HepG2 (cell line): ENCODE measurements at regions not wholly inside any gene's neighbourhood (a gene's known extent, or its start where the extent isn't known, plus 50 kb on each side); places are given as distances from the start of the nearest gene placed in this dataset.

ENCODE experiments used
- ATAC-seq: fragments of 200-7000 bp; cut with Tn5 transposase; 3 replicates; pipeline ENCODE4 v1.9.1; 2020; ENCODE audit warnings: mild to moderate bottlenecking, moderate library complexity
- BruUV-seq: library from RNA; stranded (reverse); fragments of 400-500 nt; replicated peaks from 2 replicates; lab custom pipeline; 2021; lab: Mats Ljungman, UMichigan
- CTCF ChIA-PET: fragments of 300-600 bp; formaldehyde crosslinking; extraction: SDS; loops from one replicate; lab custom pipeline; 2021; ENCODE audit warnings: low total read pairs, inconsistent platforms, low intra/inter-chr PET ratio; lab: Yijun Ruan, JAX
- POLR2A ChIA-PET: fragments of 350-600 bp; sonication (Branson Sonifier 250); formaldehyde crosslinking; loops from one replicate; lab custom pipeline; 2020; ENCODE audit warnings: antibody characterized with exemption, inconsistent platforms; lab: Yijun Ruan, JAX
- DNase-seq: peaks from one replicate; pipeline ENCODE4 v3.0.0-alpha.2; 2015; ENCODE audit warnings: low spot score
- FAIRE-seq: peaks from 3 replicates; lab custom pipeline; 2011; peaks lifted over from hg19 to GRCh38; lab: Jason Lieb, UNC
- H2AFZ ChIP-seq: one replicate; pipeline ENCODE4 v1.6.1; 2011; ENCODE audit warnings: low read length, inconsistent platforms
- H3K27ac ChIP-seq: fragments of 300-600 bp; 3 replicates; pipeline ENCODE4 v1.8.0; 2011; ENCODE audit warnings: mixed run types, mild to moderate bottlenecking, mixed read lengths, low read length, inconsistent platforms; ENCODE audit not compliant: insufficient read depth; ENCODE audit errors: extremely low read length
- H3K27me3 ChIP-seq, 2 experiments: fragments of 200-600 bp in 1 of 2; 2 replicates in 1 of 2; 3 replicates in 1 of 2; pipeline versions ENCODE4 v1.6.0 to v1.8.0; 2011; ENCODE audit warnings: low read length in 2 of 2, mild to moderate bottlenecking in 2 of 2, moderate library complexity in 2 of 2, inconsistent platforms in 1 of 2; ENCODE audit not compliant: insufficient read depth in 2 of 2, control insufficient read depth in 1 of 2
- H3K36me3 ChIP-seq, 2 experiments: fragments of 200-600 bp in 1 of 2; replicated peaks in 1 of 2; 2 replicates in 1 of 2; 3 replicates in 1 of 2; pipeline versions ENCODE4 v1.5.1 to v1.8.0; 2011; ENCODE audit warnings: low read length in 2 of 2, inconsistent platforms in 1 of 2; ENCODE audit not compliant: insufficient read depth in 2 of 2, control insufficient read depth in 1 of 2
- H3K4me1 ChIP-seq: 2 replicates; pipeline ENCODE4 v1.5.1; 2012; ENCODE audit warnings: low read length, inconsistent platforms; ENCODE audit not compliant: insufficient read depth
- H3K4me2 ChIP-seq: 2 replicates; pipeline ENCODE4 v1.6.0; 2011; ENCODE audit warnings: low read depth, low read length, inconsistent platforms
- H3K4me3 ChIP-seq, 3 experiments: fragments of 200-600 bp in 1 of 3; sonication (generic), shearing (Covaris generic) in 1 of 3; replicated peaks in 1 of 3; 2 replicates each; pipeline ENCODE4 v1.5.1; 2011 to 2016; ENCODE audit warnings: low read length in 3 of 3, inconsistent platforms in 2 of 3, low read depth in 2 of 3, mild to moderate bottlenecking in 2 of 3, control low read depth in 1 of 3, mixed read lengths in 1 of 3; ENCODE audit not compliant: insufficient read depth in 1 of 3
- H3K79me2 ChIP-seq: one replicate; pipeline ENCODE4 v1.6.1; 2011; ENCODE audit warnings: low read length, inconsistent platforms; ENCODE audit not compliant: insufficient read depth
- H3K9ac ChIP-seq: 2 replicates; pipeline ENCODE4 v1.6.0; 2011; ENCODE audit warnings: mild to moderate bottlenecking, low read depth, low read length, inconsistent platforms; ENCODE audit not compliant: insufficient read depth
- H3K9me3 ChIP-seq: 2 replicates; pipeline ENCODE4 v1.5.1; 2012; ENCODE audit warnings: mild to moderate bottlenecking, low read length
- H4K20me1 ChIP-seq: 2 replicates; pipeline ENCODE4 v1.6.0; 2011; ENCODE audit warnings: inconsistent platforms, mild to moderate bottlenecking, low read length, moderate library complexity; ENCODE audit not compliant: insufficient read depth
- CREB1 ChIP-seq, 2 experiments: fragments of 450-650 bp in 1 of 2; IDR thresholded peaks; 2 replicates each; pipeline ENCODE4 v1.6.1; 2016 to 2017; ENCODE audit warnings: control low read depth in 1 of 2, mild to moderate bottlenecking in 1 of 2, missing compliant biosample characterization in 1 of 2, missing genetic modification characterization in 1 of 2
- MTF2 ChIP-seq: sonication (generic); formaldehyde crosslinking; IDR thresholded peaks from 2 replicates; pipeline ENCODE4 v1.5.0; 2020; ENCODE audit warnings: missing genetic modification reagents, borderline replicate concordance
- ZNF121 ChIP-seq: sonication (generic); formaldehyde crosslinking; IDR thresholded peaks from 2 replicates; pipeline ENCODE4 v1.5.0; 2020; ENCODE audit warnings: mild to moderate bottlenecking, missing genetic modification reagents
- WGBS: methylation state at CpG from one replicate; pipeline ENCODE4 v1.1.6; 2017; ENCODE audit warnings: low lambda C conversion rate; 5-methylcytosine and 5-hydroxymethylcytosine counted together
- in situ Hi-C: cut with HindIII; loops from 2 replicates; pipeline ENCODE4 v1.10.0; 2017; ENCODE audit warnings: low pct_unique_long_range_greater_than_20kb; ENCODE audit not compliant: extremely low pct_ligation_motif_present
- intact Hi-C: fragments of 100-400 bp; cut with micrococcal nuclease; formaldehyde crosslinking; loops from one replicate; pipeline ENCODE4 v1.10.0; 2022; ENCODE audit not compliant: unreplicated experiment
- TF ChIP-seq, protein P1 (sequence below), 2 experiments: IDR thresholded peaks; 2 replicates each; pipeline ENCODE4 v1.6.1; 2011 to 2012; ENCODE audit warnings: low read length in 2 of 2, borderline replicate concordance in 1 of 2, low read depth in 1 of 2, mild to moderate bottlenecking in 1 of 2, moderate library complexity in 1 of 2

- in situ Hi-C loops (no loop called here), intact Hi-C loops (no loop called here)
- WGBS, result 47% methylated on average over 11 of the region's 11 CpGs
- Histone ChIP-seq H3K4me1 (no peaks in the 10 kb centered on the region), H3K79me2 (no peaks in the 10 kb centered on the region), H3K9me3 (no peaks in the 10 kb centered on the region), H3K9ac (no peak overlapping the region), H3K4me2 (no peak overlapping the region), H4K20me1 (no peaks in the 10 kb centered on the region), H2AFZ (no peak overlapping the region), H3K27me3 (peaks cover 0 to 59% of the 10 kb centered on the region in 2 experiments), H3K36me3 (no peaks in the 10 kb centered on the region), H3K4me3 (no peak overlapping the region), H3K27ac (no peak overlapping the region)
- CTCF ChIA-PET, result no interaction called here
- FAIRE-seq (no peak), DNase-seq (no peak), ATAC-seq (no peak)
- POLR2A ChIA-PET, result no interaction called here
- no TSS peak for BruUV-seq
- TF ChIP-seq CREB1 (IDR thresholded peaks at IDR 0.05) (peak; percentile 76), CREB1 (CRISPR knock-in tag; IDR thresholded peaks at IDR 0.05) (no peak), MTF2 (CRISPR knock-in tag) (no peak)
Measured at GRCh38 chr15:98445315-98445714, 203.0 kb upstream of the IGF1R start.

DNA sequence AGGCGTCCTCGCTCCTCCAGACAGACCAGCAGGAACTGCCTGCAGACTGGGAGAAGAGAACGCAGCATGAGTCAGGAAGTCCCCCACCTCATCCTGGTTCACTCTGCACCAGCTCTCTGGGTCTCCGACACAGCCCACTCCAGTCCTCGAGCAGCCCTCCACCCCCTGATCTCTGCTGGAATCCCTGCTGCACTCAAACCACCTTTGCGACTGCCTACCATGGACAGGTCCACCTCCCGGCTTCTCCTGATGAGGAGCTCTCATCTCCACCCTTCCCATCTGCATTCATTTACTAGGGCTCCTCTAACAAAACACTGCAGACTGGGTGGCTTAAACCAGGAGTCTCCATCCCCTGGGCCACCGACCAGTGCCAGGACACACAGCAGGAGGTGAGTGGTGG is 202.3 kb upstream of the IGF1R start:
- ChIA-PET POLR2A (no interaction called here), CTCF (no interaction called here)
- in situ Hi-C loops (no loop called here), intact Hi-C loops (no loop called here)
- H3K27ac ChIP-seq, result no peak overlapping the region
- H3K9ac ChIP-seq, result no peak overlapping the region
- no peaks in the 10 kb centered on the region for H3K9me3 ChIP-seq
- WGBS, result 60% methylated on average over 6 of the region's 8 CpGs
- BruUV-seq, result no TSS peak
- no peak overlapping the region for H2AFZ ChIP-seq
- no peak for DNase-seq
- H3K36me3 ChIP-seq, result no peaks in the 10 kb centered on the region
- H3K27me3 ChIP-seq, result peaks cover 0 to 65% of the 10 kb centered on the region in 2 experiments
- no peak overlapping the region for H3K4me3 ChIP-seq
- no peaks in the 10 kb centered on the region for H3K79me2 ChIP-seq
- H3K4me2 ChIP-seq, result no peak overlapping the region
- no peaks in the 10 kb centered on the region for H3K4me1 ChIP-seq
- no peak for FAIRE-seq
- H4K20me1 ChIP-seq, result no peaks in the 10 kb centered on the region
- no peak for ATAC-seq
- TF ChIP-seq, protein P1, sequence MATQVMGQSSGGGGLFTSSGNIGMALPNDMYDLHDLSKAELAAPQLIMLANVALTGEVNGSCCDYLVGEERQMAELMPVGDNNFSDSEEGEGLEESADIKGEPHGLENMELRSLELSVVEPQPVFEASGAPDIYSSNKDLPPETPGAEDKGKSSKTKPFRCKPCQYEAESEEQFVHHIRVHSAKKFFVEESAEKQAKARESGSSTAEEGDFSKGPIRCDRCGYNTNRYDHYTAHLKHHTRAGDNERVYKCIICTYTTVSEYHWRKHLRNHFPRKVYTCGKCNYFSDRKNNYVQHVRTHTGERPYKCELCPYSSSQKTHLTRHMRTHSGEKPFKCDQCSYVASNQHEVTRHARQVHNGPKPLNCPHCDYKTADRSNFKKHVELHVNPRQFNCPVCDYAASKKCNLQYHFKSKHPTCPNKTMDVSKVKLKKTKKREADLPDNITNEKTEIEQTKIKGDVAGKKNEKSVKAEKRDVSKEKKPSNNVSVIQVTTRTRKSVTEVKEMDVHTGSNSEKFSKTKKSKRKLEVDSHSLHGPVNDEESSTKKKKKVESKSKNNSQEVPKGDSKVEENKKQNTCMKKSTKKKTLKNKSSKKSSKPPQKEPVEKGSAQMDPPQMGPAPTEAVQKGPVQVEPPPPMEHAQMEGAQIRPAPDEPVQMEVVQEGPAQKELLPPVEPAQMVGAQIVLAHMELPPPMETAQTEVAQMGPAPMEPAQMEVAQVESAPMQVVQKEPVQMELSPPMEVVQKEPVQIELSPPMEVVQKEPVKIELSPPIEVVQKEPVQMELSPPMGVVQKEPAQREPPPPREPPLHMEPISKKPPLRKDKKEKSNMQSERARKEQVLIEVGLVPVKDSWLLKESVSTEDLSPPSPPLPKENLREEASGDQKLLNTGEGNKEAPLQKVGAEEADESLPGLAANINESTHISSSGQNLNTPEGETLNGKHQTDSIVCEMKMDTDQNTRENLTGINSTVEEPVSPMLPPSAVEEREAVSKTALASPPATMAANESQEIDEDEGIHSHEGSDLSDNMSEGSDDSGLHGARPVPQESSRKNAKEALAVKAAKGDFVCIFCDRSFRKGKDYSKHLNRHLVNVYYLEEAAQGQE (IDR thresholded peaks at IDR 0.05; ENCODE audit: borderline replicate concordance in 1 of 2, low read depth in 1 of 2, low read length in 2 of 2), result peak; percentile 14 to 79
- TF ChIP-seq ZNF121 (CRISPR knock-in tag), result no peak
